Fibroblast of lung (primary cell): ENCODE measurements at regions not wholly inside any gene's neighbourhood (a gene's known extent, or its start where the extent isn't known, plus 50 kb on each side); places are given as distances from the start of the nearest gene placed in this dataset.

Experiments
- CTCF ChIP-seq, 2 donors: IDR thresholded peaks in 1 of 2; conservative IDR thresholded peaks in 1 of 2; 1 replicate in 1 of 2; 2 replicates in 1 of 2; pipeline ENCODE4 v1.5.1; 2011 to 2012; ENCODE audit warnings: low read length in 2 of 2, control low read depth in 1 of 2, inconsistent platforms in 1 of 2, low read depth in 1 of 2, mild to moderate bottlenecking in 1 of 2
- EZH2 ChIP-seq: IDR thresholded peaks from 2 replicates; pipeline ENCODE4 v1.5.1; 2012; ENCODE audit warnings: low read length, control low read depth, mild to moderate bottlenecking; ENCODE audit errors: missing control alignments

GRCh38 chrX:69424910-69425309 is 79.2 kb upstream of the NALF2 start:
- TF ChIP-seq CTCF (conservative IDR thresholded peaks at IDR 0.05 in 1 of 2, IDR thresholded peaks at IDR 0.05 in 1 of 2; ENCODE audit: low read depth in 1 of 2, low read length in 2 of 2) (no peak), EZH2 (no peak)
